H4 (cell line): ENCODE measurements at regions not wholly inside any gene's neighbourhood (a gene's known extent, or its start where the extent isn't known, plus 50 kb on each side); places are given as distances from the start of the nearest gene placed in this dataset.

ENCODE experiments used
- DNase-seq: peaks from one replicate; pipeline ENCODE4 v3.0.0-alpha.2; 2015; ENCODE audit warnings: low spot score

- DNase-seq: no peak
Measured at GRCh38 chr16:11401161-11402050, 56.1 kb downstream of the RMI2 start.

- DNase-seq: no peak
Measured at GRCh38 chr16:11402051-11402744, 56.9 kb downstream of the RMI2 start.

GRCh38 chr16:11402745-11403533, 57.7 kb downstream of the RMI2 start:
- DNase-seq: no peak

GRCh38 chr16:11403534-11403795, 58.2 kb downstream of the RMI2 start:
- no peak for DNase-seq

- DNase-seq: no peak
Measured at GRCh38 chr16:11403920-11404319, 58.7 kb downstream of the RMI2 start.

GRCh38 chr16:11404603-11405002, 59.3 kb downstream of the RMI2 start:
- no peak for DNase-seq

GRCh38 chr16:11405331-11406176, 60.3 kb downstream of the RMI2 start:
- DNase-seq: no peak

GRCh38 chr16:11406177-11406560, 60.9 kb downstream of the RMI2 start:
- DNase-seq: no peak

- peak; percentile 74 for DNase-seq
Measured at GRCh38 chr16:11407047-11407982, 62.1 kb downstream of the RMI2 start.

- DNase-seq: no peak
Measured at GRCh38 chr16:11408216-11408615, 63.0 kb downstream of the RMI2 start.

GRCh38 chr16:11409398-11409797, 64.1 kb downstream of the RMI2 start:
- DNase-seq: no peak

- DNase-seq: peak; percentile 70
Measured at GRCh38 chr16:11410376-11411058, 65.3 kb downstream of the RMI2 start.

GRCh38 chr16:11411059-11411550, 65.8 kb downstream of the RMI2 start:
- DNase-seq: no peak

- DNase-seq: no peak
Measured at GRCh38 chr16:11412175-11412904, 67.1 kb downstream of the RMI2 start.

GRCh38 chr16:11412965-11413887, 68.0 kb downstream of the RMI2 start:
- no peak for DNase-seq

- DNase-seq: no peak
Measured at GRCh38 chr16:11413907-11414595, 68.8 kb downstream of the RMI2 start.
